CD4-positive, alpha-beta T cell treated with Interleukin-1 beta for 1 hour (primary cell): ENCODE measurements at regions not wholly inside any gene's neighbourhood (a gene's known extent, or its start where the extent isn't known, plus 50 kb on each side); places are given as distances from the start of the nearest gene placed in this dataset.
A peak's percentile ranks its signal among the peaks of the same experiment; 100 is the strongest.

Experiments used
- DNase-seq, 2 donors: peaks; one replicate each; pipeline ENCODE4 v3.0.0-alpha.2; 2020 to 2022

- no peak for DNase-seq
These were observed 195.2 kb upstream of the C1QTNF7 start for GRCh38 chr4:15232366-15233263.

GRCh38 chr4:15233264-15233597 lies 194.6 kb upstream of the C1QTNF7 start:
- no peak for DNase-seq

GRCh38 chr4:15233626-15234025 lies 194.2 kb upstream of the C1QTNF7 start:
- DNase-seq = peak in 1 of 2 donors; percentile 7

- DNase-seq = peak in 1 of 2 donors; percentile 6
These were observed 193.5 kb upstream of the C1QTNF7 start for GRCh38 chr4:15234116-15234855.

- no peak for DNase-seq
These were observed 193.0 kb upstream of the C1QTNF7 start for GRCh38 chr4:15234856-15235126.

GRCh38 chr4:15235135-15235534 lies 192.7 kb upstream of the C1QTNF7 start:
- DNase-seq = no peak

- no peak for DNase-seq
These were observed 190.1 kb upstream of the C1QTNF7 start for GRCh38 chr4:15237648-15238230.

GRCh38 chr4:15238720-15239119 lies 189.1 kb upstream of the C1QTNF7 start:
- DNase-seq = peak; percentile 26 to 33

GRCh38 chr4:15239866-15240265 lies 188.0 kb upstream of the C1QTNF7 start:
- no peak for DNase-seq

GRCh38 chr4:15240764-15241163 lies 187.1 kb upstream of the C1QTNF7 start:
- DNase-seq = no peak

GRCh38 chr4:15242021-15242420 lies 185.8 kb upstream of the C1QTNF7 start:
- DNase-seq = no peak

- no peak for DNase-seq
These were observed 183.5 kb upstream of the C1QTNF7 start for GRCh38 chr4:15244354-15244753.

- DNase-seq = no peak
These were observed 182.8 kb upstream of the C1QTNF7 start for GRCh38 chr4:15245006-15245530.

- DNase-seq = no peak
These were observed 177.8 kb upstream of the C1QTNF7 start for GRCh38 chr4:15250021-15250441.

GRCh38 chr4:15253349-15253748 lies 174.5 kb upstream of the C1QTNF7 start:
- DNase-seq = no peak

- DNase-seq = peak in 1 of 2 donors; percentile 62
These were observed 173.5 kb upstream of the C1QTNF7 start for GRCh38 chr4:15254236-15254880.

- no peak for DNase-seq
These were observed 172.3 kb upstream of the C1QTNF7 start for GRCh38 chr4:15255537-15255936.

- no peak for DNase-seq
These were observed 167.1 kb upstream of the C1QTNF7 start for GRCh38 chr4:15260758-15261157.

- DNase-seq = no peak
These were observed 165.4 kb upstream of the C1QTNF7 start for GRCh38 chr4:15262396-15262795.

GRCh38 chr4:15270201-15270600 lies 157.6 kb upstream of the C1QTNF7 start:
- no peak for DNase-seq

GRCh38 chr4:15286041-15286440 lies 141.8 kb upstream of the C1QTNF7 start:
- no peak for DNase-seq

- DNase-seq = no peak
These were observed 136.7 kb upstream of the C1QTNF7 start for GRCh38 chr4:15291122-15291521.

GRCh38 chr4:15293711-15294110 lies 134.1 kb upstream of the C1QTNF7 start:
- DNase-seq = no peak
